NB4 (cell line): ENCODE measurements at regions not wholly inside any gene's neighbourhood (a gene's known extent, or its start where the extent isn't known, plus 50 kb on each side); places are given as distances from the start of the nearest gene placed in this dataset.

ENCODE experiments used
- CTCF ChIP-seq: IDR thresholded peaks from one replicate; pipeline ENCODE4 v1.5.1; 2012; ENCODE audit warnings: low read depth, low read length
- POLR2A ChIP-seq: IDR thresholded peaks from 2 replicates; pipeline ENCODE4 v1.6.1; 2011; ENCODE audit warnings: mild to moderate bottlenecking; ENCODE audit not compliant: insufficient read length; ENCODE audit errors: extremely low read depth

- TF ChIP-seq POLR2A, result no peak
- TF ChIP-seq CTCF, result no peak
These were observed 172.4 kb upstream of the C11orf87 start for GRCh38 chr11:109249597-109249996.
